GM13977 (cell line): ENCODE measurements at regions not wholly inside any gene's neighbourhood (a gene's known extent, or its start where the extent isn't known, plus 50 kb on each side); places are given as distances from the start of the nearest gene placed in this dataset.

Experiments used
- DNase-seq: peaks from one replicate; pipeline ENCODE4 v3.0.0; 2012; ENCODE audit warnings: low spot score
- in situ Hi-C: fragments of 300-500 bp; cut with MboI; formaldehyde crosslinking; loops from one replicate; pipeline ENCODE4 v1.12.0; 2022; ENCODE audit warnings: low sequenced_read_pairs, low pct_unique_long_range_greater_than_20kb, mixed read lengths, inconsistent platforms; ENCODE audit not compliant: unreplicated experiment
- TF ChIP-seq, protein P1 (sequence below): IDR thresholded peaks from 2 replicates; pipeline ENCODE4 v1.5.1; 2012; ENCODE audit warnings: mild to moderate bottlenecking, control low read depth; ENCODE audit not compliant: insufficient read depth; ENCODE audit errors: extremely low read depth, missing control alignments

DNA sequence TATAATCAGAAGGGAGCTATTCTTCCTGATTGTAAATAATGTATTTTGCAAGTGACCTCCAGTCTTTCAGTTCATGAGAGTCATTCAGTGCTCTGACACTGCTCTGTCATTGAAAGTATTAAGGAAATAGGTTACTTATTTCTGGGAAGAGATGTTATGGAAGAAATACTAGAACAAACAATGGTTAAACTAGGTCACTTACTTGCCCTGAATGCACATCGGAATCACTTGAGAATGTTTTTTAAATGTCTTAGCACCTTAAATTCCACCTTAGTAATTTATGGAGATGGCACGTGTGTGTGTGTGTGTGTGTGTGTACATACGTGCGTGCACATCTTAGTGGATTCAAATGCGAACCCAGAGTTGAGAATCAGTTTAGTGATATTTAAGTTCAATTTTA lies 126.6 kb upstream of the KCNH7 start:
- in situ Hi-C loops, result no loop called here
- DNase-seq, result no peak
- TF ChIP-seq, protein P1, sequence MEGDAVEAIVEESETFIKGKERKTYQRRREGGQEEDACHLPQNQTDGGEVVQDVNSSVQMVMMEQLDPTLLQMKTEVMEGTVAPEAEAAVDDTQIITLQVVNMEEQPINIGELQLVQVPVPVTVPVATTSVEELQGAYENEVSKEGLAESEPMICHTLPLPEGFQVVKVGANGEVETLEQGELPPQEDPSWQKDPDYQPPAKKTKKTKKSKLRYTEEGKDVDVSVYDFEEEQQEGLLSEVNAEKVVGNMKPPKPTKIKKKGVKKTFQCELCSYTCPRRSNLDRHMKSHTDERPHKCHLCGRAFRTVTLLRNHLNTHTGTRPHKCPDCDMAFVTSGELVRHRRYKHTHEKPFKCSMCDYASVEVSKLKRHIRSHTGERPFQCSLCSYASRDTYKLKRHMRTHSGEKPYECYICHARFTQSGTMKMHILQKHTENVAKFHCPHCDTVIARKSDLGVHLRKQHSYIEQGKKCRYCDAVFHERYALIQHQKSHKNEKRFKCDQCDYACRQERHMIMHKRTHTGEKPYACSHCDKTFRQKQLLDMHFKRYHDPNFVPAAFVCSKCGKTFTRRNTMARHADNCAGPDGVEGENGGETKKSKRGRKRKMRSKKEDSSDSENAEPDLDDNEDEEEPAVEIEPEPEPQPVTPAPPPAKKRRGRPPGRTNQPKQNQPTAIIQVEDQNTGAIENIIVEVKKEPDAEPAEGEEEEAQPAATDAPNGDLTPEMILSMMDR, result no peak

GRCh38 chr2:162964513-162964912 lies 125.9 kb upstream of the KCNH7 start:
- no peak for DNase-seq
- TF ChIP-seq, protein P1, result no peak
- in situ Hi-C loops, result no loop called here

- DNase-seq, result no peak
- in situ Hi-C loops, result no loop called here
- TF ChIP-seq, protein P1, result no peak
Measured at GRCh38 chr2:162963156-162963555, 124.6 kb upstream of the KCNH7 start.

- in situ Hi-C loops, result no loop called here
- DNase-seq, result no peak
Measured at GRCh38 chr2:162945785-162946184, 107.2 kb upstream of the KCNH7 start.

DNA sequence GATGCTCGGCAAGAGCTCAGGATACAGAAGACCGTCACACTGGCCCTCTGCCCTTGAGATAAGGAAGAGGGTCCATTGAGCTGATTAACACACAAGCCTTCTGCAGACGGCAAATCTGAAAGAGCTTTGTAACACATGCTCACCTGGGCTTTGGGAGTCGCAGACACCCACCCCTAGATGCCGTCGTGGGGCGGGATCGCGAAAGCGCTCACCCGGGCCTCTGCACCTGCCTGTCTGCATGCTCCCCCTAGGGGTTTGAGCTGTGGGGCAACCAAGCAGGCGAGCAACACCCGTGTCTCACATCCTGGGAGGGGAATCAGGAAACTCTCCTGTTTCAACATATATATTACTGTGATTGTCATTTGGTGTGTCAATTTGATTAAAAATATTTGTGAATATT lies 99.8 kb upstream of the KCNH7 start:
- TF ChIP-seq, protein P1, result no peak
- in situ Hi-C loops, result no loop called here
- DNase-seq, result no peak

More at GRCh38 chr2:162945785-162946184, 107.2 kb upstream of the KCNH7 start:
- TF ChIP-seq, protein P1, result no peak

- DNase-seq, result no peak
- in situ Hi-C loops, result no loop called here
- TF ChIP-seq, protein P1, result no peak
Measured at GRCh38 chr2:162934191-162934590, 95.6 kb upstream of the KCNH7 start.

DNA sequence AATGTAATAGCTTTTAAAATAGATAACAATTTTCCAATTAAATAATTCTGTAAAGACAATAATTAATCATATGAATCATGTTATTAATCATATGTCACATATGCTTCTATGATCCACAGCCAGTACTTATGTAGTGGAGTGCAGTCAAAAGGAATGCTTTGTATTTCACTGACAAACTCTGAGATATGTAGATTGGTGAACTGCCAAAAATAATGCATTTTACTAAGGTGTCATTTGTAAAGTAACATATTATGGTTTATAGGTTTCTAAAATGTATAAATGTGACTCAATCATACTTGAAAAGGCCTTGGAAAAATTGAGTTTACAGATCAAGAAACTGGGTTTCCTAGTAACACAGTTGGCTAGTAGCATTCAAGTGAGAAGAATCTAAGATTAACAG lies 93.8 kb upstream of the KCNH7 start:
- TF ChIP-seq, protein P1, result no peak
- no peak for DNase-seq
- in situ Hi-C loops, result no loop called here
